A673 (cell line): ENCODE measurements at regions not wholly inside any gene's neighbourhood (a gene's known extent, or its start where the extent isn't known, plus 50 kb on each side); places are given as distances from the start of the nearest gene placed in this dataset.
"Not testable (repeated sequence)": the region's sequence is repeated elsewhere in the genome, so short reads cannot be mapped to it uniquely, and the experiment has no call there.

Source experiments
- BruUV-seq: library from RNA; stranded (reverse); fragments of 400-500 nt; replicated peaks from 2 replicates; lab custom pipeline; 2021; lab: Mats Ljungman, UMichigan
- CTCF ChIA-PET: fragments of 300-600 bp; sonication (Branson Sonifier 250); formaldehyde crosslinking; loops from one replicate; lab custom pipeline; 2022; ENCODE audit warnings: antibody characterized with exemption; lab: Charles Lee
- POLR2A ChIA-PET: fragments of 300-600 bp; sonication (Branson Sonifier 250); formaldehyde crosslinking; loops from one replicate; lab custom pipeline; 2022; ENCODE audit warnings: antibody characterized with exemption; ENCODE audit not compliant: low non-redundant PET; lab: Charles Lee
- DNase-seq: peaks from one replicate; pipeline ENCODE4 v3.0.0-alpha.2; 2015; ENCODE audit warnings: low spot score
- H3K27ac ChIP-seq: fragments of 200-600 bp; sonication (generic); 2 replicates; pipeline ENCODE4 v1.5.1; 2016; ENCODE audit warnings: mixed run types, low read depth, mild to moderate bottlenecking, mixed read lengths, antibody characterized with exemption, low read length; ENCODE audit not compliant: poor library complexity, severe bottlenecking
- H3K27me3 ChIP-seq: fragments of 200-600 bp; sonication (generic); replicated peaks from 2 replicates; pipeline ENCODE4 v1.6.1; 2017; ENCODE audit warnings: mixed run types, low read depth, mild to moderate bottlenecking, mixed read lengths, antibody characterized with exemption, low read length; ENCODE audit not compliant: insufficient read depth, poor library complexity
- H3K36me3 ChIP-seq: fragments of 200-600 bp; sonication (generic); 2 replicates; pipeline ENCODE4 v1.6.1; 2016; ENCODE audit warnings: mixed run types, mild to moderate bottlenecking, mixed read lengths, antibody characterized with exemption, low read length; ENCODE audit not compliant: insufficient read depth, poor library complexity, severe bottlenecking
- H3K4me1 ChIP-seq: fragments of 200-600 bp; sonication (generic); 2 replicates; pipeline ENCODE4 v1.6.1; 2017; ENCODE audit warnings: mixed run types, mild to moderate bottlenecking, mixed read lengths, antibody characterized with exemption, low read length; ENCODE audit not compliant: insufficient read depth, poor library complexity, severe bottlenecking
- H3K4me3 ChIP-seq: fragments of 200-600 bp; sonication (generic); 2 replicates; pipeline ENCODE4 v1.5.1; 2016; ENCODE audit warnings: low read depth, mixed run types, mild to moderate bottlenecking, mixed read lengths, low read length; ENCODE audit not compliant: poor library complexity, severe bottlenecking
- H3K9me3 ChIP-seq: fragments of 200-600 bp; sonication (generic); 2 replicates; pipeline ENCODE4 v1.6.1; 2016; ENCODE audit warnings: mixed run types, low read depth, mild to moderate bottlenecking, mixed read lengths, antibody characterized with exemption, low read length; ENCODE audit not compliant: poor library complexity, severe bottlenecking
- EZH2 ChIP-seq: fragments of 200-600 bp; sonication (generic); IDR thresholded peaks from 2 replicates; pipeline ENCODE4 v1.6.1; 2017; ENCODE audit warnings: borderline replicate concordance, low read depth, mild to moderate bottlenecking, mixed read lengths, antibody characterized with exemption, low read length; ENCODE audit not compliant: poor library complexity, severe bottlenecking
- intact Hi-C: fragments of 100-400 bp; cut with micrococcal nuclease; formaldehyde crosslinking; loops from one replicate; pipeline ENCODE4 v1.10.0; 2022; ENCODE audit not compliant: unreplicated experiment
- TF ChIP-seq, protein P1 (sequence below): fragments of 300-800, 200-600 bp; sonication (generic); conservative IDR thresholded peaks from 2 replicates; pipeline ENCODE4 v1.5.1; 2017; ENCODE audit warnings: low read depth, mild to moderate bottlenecking, antibody characterized with exemption, low read length, moderate library complexity, mixed read lengths

DNA sequence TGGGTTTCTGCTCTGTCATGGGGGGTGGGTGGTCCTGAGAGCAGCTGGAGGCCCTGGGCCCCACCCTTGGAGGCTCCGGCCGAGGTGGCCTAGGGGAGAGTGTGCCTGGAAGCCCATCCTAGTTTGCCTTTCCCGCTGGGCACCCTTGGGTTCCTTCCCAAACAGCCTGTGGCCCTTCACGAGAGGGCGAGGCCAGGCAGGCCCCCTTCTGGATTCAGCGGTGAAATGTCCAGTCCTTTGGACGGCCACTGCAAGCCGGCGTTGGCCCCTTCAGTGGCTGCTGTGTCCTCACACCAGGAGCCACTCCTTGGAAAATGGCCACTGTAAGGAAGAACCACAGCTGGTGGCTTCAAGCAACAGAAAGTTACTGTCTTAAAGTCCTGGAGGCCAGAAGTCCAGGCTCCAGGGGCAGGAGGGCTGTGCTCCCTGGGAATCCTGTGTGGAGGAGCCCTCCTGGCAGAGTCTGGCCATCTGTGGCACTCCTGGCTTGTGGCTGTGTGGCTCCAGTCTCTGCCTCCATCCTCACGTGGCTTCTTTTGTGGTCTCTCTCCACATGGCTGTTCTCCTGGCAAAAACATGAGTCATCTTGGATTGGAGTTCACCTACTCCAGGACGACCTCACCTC, 854.1 kb downstream of the TBC1D22A start:
- H3K4me3 ChIP-seq: no peak overlapping the region
- TF ChIP-seq, protein P1, sequence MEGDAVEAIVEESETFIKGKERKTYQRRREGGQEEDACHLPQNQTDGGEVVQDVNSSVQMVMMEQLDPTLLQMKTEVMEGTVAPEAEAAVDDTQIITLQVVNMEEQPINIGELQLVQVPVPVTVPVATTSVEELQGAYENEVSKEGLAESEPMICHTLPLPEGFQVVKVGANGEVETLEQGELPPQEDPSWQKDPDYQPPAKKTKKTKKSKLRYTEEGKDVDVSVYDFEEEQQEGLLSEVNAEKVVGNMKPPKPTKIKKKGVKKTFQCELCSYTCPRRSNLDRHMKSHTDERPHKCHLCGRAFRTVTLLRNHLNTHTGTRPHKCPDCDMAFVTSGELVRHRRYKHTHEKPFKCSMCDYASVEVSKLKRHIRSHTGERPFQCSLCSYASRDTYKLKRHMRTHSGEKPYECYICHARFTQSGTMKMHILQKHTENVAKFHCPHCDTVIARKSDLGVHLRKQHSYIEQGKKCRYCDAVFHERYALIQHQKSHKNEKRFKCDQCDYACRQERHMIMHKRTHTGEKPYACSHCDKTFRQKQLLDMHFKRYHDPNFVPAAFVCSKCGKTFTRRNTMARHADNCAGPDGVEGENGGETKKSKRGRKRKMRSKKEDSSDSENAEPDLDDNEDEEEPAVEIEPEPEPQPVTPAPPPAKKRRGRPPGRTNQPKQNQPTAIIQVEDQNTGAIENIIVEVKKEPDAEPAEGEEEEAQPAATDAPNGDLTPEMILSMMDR: no peak
- TF ChIP-seq EZH2: no peak
- no TSS peak for BruUV-seq
- ChIA-PET CTCF (no interaction called here), POLR2A (no interaction called here)
- H3K36me3 ChIP-seq: no peaks in the 10 kb centered on the region
- no peak for DNase-seq
- no peaks in the 10 kb centered on the region for H3K9me3 ChIP-seq
- intact Hi-C loops: no loop called here
- no peaks in the 10 kb centered on the region for H3K27me3 ChIP-seq
- no peak overlapping the region for H3K27ac ChIP-seq
- no peaks in the 10 kb centered on the region for H3K4me1 ChIP-seq

DNA sequence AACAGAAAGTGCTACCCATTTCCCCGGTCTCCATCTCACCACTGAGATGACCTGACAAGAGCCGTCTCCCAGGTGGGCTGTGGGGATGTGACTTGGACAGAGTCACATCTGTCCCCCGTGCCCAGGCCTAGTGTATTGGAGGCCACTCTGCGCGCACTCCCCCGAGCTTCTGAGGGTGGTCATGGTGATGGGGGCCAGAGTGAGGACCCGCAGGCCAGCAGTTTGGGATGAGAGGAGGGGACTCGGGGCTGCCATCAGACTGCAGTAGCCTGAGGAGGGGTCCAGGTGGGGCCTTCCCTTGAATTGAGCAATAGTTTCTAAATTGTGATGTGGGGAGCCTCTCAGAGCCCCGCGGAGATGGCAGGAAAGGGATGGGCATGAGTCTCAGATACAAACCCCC, 852.6 kb downstream of the TBC1D22A start:
- intact Hi-C loops: no loop called here
- no TSS peak for BruUV-seq
- Histone ChIP-seq H3K4me3 (no peak overlapping the region), H3K9me3 (no peaks in the 10 kb centered on the region), H3K4me1 (no peaks in the 10 kb centered on the region), H3K27me3 (no peaks in the 10 kb centered on the region), H3K36me3 (no peaks in the 10 kb centered on the region), H3K27ac (no peak overlapping the region)
- DNase-seq: no peak
- TF ChIP-seq, protein P1: no peak
- TF ChIP-seq EZH2: no peak
- ChIA-PET POLR2A (no interaction called here), CTCF (no interaction called here)

DNA sequence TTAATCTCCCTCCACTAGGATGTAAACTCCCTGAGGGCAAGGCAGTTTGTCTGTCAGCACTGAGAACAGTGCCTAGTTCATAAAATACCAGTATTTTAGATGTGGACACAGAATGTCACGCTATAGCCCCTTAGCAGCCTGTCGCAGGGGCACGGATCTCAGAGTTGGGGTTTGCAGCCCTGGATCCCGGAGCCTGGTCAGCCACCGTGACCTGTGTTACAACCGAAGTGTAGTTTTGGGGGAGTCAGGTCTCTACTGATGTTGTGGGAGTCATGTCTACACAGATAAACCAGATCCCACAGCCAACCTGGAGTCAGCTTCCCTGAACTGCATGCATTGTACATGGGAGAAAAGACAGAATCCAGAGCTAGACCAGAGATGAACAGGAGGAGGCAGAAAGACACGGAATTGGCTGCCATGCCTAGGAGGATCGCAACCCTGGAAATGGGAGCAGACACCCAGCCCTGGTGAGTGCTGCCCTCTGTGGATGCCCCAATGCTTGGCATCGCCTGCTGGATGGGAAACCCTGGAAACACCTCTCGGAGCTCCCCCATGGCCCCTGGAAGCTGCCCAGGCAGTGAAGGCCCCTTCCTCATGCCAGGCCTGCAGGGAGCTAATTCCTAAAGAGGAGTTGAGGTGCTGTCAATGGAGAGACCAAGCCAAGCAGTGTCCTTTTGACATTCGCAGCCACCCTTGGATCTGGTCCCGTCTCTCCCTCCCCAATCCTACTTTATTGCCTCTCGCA, 851.3 kb downstream of the TBC1D22A start:
- H3K36me3 ChIP-seq: no peaks in the 10 kb centered on the region
- no peak overlapping the region for H3K4me3 ChIP-seq
- intact Hi-C loops: no loop called here
- no peak for TF ChIP-seq EZH2
- TF ChIP-seq, protein P1: no peak
- POLR2A ChIA-PET: no interaction called here
- no peak for DNase-seq
- no peak overlapping the region for H3K27ac ChIP-seq
- no TSS peak for BruUV-seq
- no peaks in the 10 kb centered on the region for H3K4me1 ChIP-seq
- H3K9me3 ChIP-seq: no peaks in the 10 kb centered on the region
- CTCF ChIA-PET: no interaction called here
- no peaks in the 10 kb centered on the region for H3K27me3 ChIP-seq

DNA sequence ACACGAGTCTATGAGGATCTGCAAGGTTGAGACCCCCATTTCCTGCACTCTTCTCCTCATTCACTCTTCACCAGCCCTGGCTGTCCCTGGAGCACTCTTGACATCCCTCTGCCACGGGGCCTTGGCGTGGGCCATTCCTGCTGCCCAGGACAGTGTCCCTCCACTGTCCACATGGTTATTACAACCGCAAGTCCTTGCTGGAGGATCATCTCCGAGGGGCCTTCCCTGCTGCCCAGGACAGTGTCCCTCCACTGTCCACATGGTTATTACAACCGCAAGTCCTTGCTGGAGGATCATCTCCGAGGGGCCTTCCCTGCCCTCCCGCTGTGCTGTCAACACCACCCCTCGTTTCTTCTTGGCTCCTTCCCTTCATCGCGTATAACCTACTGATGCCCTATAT, 850.7 kb downstream of the TBC1D22A start:
- H3K4me1 ChIP-seq, H3K27ac ChIP-seq, DNase-seq, H3K27me3 ChIP-seq, CTCF ChIA-PET, POLR2A ChIA-PET, H3K36me3 ChIP-seq, H3K4me3 ChIP-seq, H3K9me3 ChIP-seq, BruUV-seq, intact Hi-C loops: not testable (repeated sequence)
